SIG-M5 treated with dmso at 0.1 percent for 504 hours (cell line): ENCODE measurements at regions not wholly inside any gene's neighbourhood (a gene's known extent, or its start where the extent isn't known, plus 50 kb on each side); places are given as distances from the start of the nearest gene placed in this dataset.
"Not testable (repeated sequence)": the region's sequence is repeated elsewhere in the genome, so short reads cannot be mapped to it uniquely, and the experiment has no call there.

Experiments used
- DNase-seq: peaks from one replicate; lab custom pipeline; 2025; ENCODE audit not compliant: unreplicated experiment; lab: John Stamatoyannopoulos, UW

GRCh38 chr10:23742368-23742767 is 303.5 kb downstream of the OTUD1 start:
- peak; percentile 24 for DNase-seq

GRCh38 chr10:23742807-23743206 is 303.9 kb downstream of the OTUD1 start:
- peak; percentile 3 for DNase-seq

GRCh38 chr10:23754179-23754578 is 315.3 kb downstream of the OTUD1 start:
- DNase-seq, result no peak

- DNase-seq, result no peak
Observed at GRCh38 chr10:23754941-23755340, 316.1 kb downstream of the OTUD1 start.

GRCh38 chr10:23755556-23755955 is 316.7 kb downstream of the OTUD1 start:
- no peak for DNase-seq

GRCh38 chr10:23768281-23768680 is 329.4 kb downstream of the OTUD1 start:
- no peak for DNase-seq

GRCh38 chr10:23777153-23777552 is 338.3 kb downstream of the OTUD1 start:
- DNase-seq, result no peak

- no peak for DNase-seq
Observed at GRCh38 chr10:23779301-23779700, 340.4 kb downstream of the OTUD1 start.

- DNase-seq, result no peak
Observed at GRCh38 chr10:23780331-23780730, 341.5 kb downstream of the OTUD1 start.

- DNase-seq, result no peak
Observed at GRCh38 chr10:23786594-23786993, 347.7 kb downstream of the OTUD1 start.

GRCh38 chr10:23793577-23793976 is 354.7 kb downstream of the OTUD1 start:
- DNase-seq, result no peak

GRCh38 chr10:23797452-23797851 is 358.6 kb downstream of the OTUD1 start:
- DNase-seq, result peak; percentile 3

GRCh38 chr10:23804125-23804524 is 365.2 kb downstream of the OTUD1 start:
- DNase-seq, result no peak

- DNase-seq, result no peak
Observed at GRCh38 chr10:23813687-23814086, 374.8 kb downstream of the OTUD1 start.

GRCh38 chr10:23818484-23818883 is 379.6 kb downstream of the OTUD1 start:
- no peak for DNase-seq

- no peak for DNase-seq
Observed at GRCh38 chr10:23820792-23821191, 381.9 kb downstream of the OTUD1 start.

- DNase-seq, result no peak
Observed at GRCh38 chr10:23824822-23825221, 384.1 kb upstream of the KIAA1217 start.

- peak; percentile 15 for DNase-seq
Observed at GRCh38 chr10:23826421-23826820, 382.5 kb upstream of the KIAA1217 start.

GRCh38 chr10:23829556-23829955 is 379.4 kb upstream of the KIAA1217 start:
- DNase-seq, result no peak

- DNase-seq, result peak; percentile 11
Observed at GRCh38 chr10:23834091-23834490, 374.8 kb upstream of the KIAA1217 start.

GRCh38 chr10:23850631-23851030 is 358.3 kb upstream of the KIAA1217 start:
- DNase-seq, result no peak

- no peak for DNase-seq
Observed at GRCh38 chr10:23859598-23859997, 349.3 kb upstream of the KIAA1217 start.

GRCh38 chr10:23864631-23865147 is 344.2 kb upstream of the KIAA1217 start:
- DNase-seq, result no peak

- DNase-seq, result not testable (repeated sequence)
Observed at GRCh38 chr10:23866985-23867384, 342.0 kb upstream of the KIAA1217 start.
